Omental fat pad (tissue), 3 donors: ENCODE measurements at regions not wholly inside any gene's neighbourhood (a gene's known extent, or its start where the extent isn't known, plus 50 kb on each side); places are given as distances from the start of the nearest gene placed in this dataset.

Experiments used
- ATAC-seq: fragments of 150-250 bp; one replicate; pipeline ENCODE4 v1.9.1; 2016; ENCODE audit warnings: mild to moderate bottlenecking, moderate library complexity; ENCODE audit not compliant: low FRiP score
- DNase-seq: peaks from one replicate; pipeline ENCODE4 v3.0.0-alpha.2; 2019; ENCODE audit warnings: low spot score
- CTCF ChIP-seq, 3 donors: fragments of 450-650 bp; IDR thresholded peaks; one replicate each; pipeline ENCODE4 v1.5.1; 2016 to 2017; ENCODE audit warnings: antibody characterized with exemption in 3 of 3, mild to moderate bottlenecking in 3 of 3, moderate library complexity in 2 of 3

GRCh38 chr5:33334829-33335228, 105.9 kb upstream of the TARS1 start:
- no peak for TF ChIP-seq CTCF (IDR thresholded peaks at IDR 0.05)
- ATAC-seq (no peak), DNase-seq (no peak)

DNA sequence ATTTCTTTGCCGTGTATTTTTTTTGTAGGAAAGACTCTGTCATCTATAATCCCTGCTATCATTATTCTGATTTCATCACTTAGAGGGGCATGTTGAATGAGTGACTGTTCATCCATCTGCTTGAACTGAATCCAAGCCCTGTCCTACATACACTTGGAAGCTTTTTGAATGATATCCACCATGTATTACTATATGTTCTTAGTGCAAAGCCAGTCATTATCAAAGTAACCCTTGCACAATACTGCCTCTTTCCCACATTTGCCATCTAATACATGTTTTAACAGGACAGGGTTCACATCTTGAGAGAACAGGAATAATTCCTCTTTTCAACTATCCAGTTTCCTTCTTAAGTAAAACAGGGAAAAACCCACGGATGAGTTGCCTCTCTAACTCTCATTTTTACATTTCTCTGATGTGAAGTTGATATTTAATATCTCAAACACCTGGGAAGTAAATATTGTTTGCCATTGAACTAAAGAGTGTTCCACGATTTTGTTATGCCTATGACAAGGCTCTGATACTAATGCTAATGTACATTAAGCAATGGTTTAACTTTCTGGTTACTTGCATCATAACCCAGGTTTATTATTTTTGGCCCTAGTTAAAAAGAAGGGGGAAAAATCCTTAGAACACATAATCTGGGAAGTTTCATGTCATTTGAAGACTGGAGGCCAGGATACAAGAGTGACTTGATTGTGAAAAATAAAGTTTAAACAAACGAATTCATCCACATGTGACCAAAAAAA, 103.7 kb upstream of the TARS1 start:
- DNase-seq (no peak), ATAC-seq (no peak)
- no peak for TF ChIP-seq CTCF (IDR thresholded peaks at IDR 0.05)

DNA sequence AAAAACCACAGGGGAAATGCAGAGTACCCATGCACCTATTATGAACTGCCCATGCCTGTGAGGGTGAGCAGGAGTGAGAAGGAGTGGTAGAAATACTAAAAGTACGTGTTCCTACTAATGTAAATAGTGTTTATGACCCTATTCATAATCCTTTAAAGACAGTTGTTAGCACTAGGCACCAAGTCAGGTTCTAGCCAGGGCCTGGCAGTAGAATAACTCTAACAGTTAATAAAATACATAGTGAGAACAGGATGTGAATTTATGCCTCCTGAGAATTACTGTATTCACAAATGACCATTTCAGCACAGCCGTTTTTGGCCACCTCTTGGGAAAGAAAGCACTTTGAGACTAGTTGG, 103.2 kb upstream of the TARS1 start:
- DNase-seq (no peak), ATAC-seq (no peak)
- TF ChIP-seq CTCF (IDR thresholded peaks at IDR 0.05) = no peak

DNA sequence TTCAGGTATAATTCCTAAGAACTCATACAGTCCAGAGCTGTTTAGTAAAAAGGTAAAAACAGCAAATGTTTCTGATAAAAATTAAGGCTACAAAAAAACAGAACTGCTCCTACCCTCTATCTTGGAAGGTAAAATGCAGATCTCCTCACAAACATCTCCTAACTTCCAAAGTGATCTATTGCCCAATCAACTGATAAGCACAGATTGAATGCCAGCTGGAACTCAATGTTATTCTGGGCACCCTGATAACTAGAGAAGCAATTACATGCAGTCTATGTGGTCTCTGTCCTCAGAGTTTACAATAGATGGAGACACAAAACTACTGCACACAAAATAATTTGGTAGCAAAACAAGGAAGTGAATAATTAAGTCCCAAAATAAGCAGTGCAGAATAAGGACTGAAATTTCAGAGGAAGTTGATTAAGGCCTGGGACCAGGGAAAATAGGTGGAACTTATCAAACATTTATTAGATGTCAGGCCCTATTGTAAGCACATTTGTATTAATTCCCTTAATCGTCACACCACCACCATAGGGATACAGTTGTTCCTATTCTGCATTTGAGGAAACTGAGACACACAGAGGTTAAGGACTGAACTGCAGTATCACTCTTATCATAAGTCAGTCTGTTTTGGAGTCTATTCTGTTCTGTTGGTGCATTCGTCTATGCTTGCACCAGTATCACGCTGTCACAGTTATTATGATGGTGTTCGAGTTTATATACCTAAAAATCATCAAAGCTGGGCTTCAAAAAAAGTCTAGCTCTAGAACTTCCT, 102.2 kb upstream of the TARS1 start:
- ATAC-seq = peak; percentile 42
- DNase-seq = no peak
- TF ChIP-seq CTCF (IDR thresholded peaks at IDR 0.05) = no peak

GRCh38 chr5:33339413-33339812, 101.4 kb upstream of the TARS1 start:
- no peak for ATAC-seq
- no peak for DNase-seq
- TF ChIP-seq CTCF (IDR thresholded peaks at IDR 0.05) = no peak

DNA sequence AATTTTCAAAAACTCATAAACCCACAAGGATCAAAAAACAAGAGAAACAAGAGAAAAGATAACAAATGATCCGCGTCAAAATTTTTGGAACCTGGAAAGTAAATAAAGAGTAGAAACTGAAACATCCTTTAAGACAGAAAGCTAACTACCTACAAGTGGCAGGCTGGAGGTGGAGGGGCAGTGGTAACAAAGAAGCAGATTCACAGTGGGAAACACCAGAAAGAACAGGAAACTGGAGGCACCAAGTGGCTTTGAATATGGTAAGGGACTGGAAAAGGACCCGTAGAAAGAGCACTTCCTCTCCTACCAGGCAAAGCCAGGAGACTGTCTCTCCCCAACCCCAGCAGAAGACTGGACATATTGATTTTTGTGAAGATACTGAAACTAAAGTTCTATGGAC, 100.6 kb upstream of the TARS1 start:
- no peak for TF ChIP-seq CTCF (IDR thresholded peaks at IDR 0.05)
- ATAC-seq (no peak), DNase-seq (no peak)

GRCh38 chr5:33341351-33341750, 99.4 kb upstream of the TARS1 start:
- TF ChIP-seq CTCF (IDR thresholded peaks at IDR 0.05) = no peak
- DNase-seq (no peak), ATAC-seq (no peak)
